ENCODE measurements at regions not wholly inside any gene's neighbourhood (a gene's known extent, or its start where the extent isn't known, plus 50 kb on each side); places are given as distances from the start of the nearest gene placed in this dataset.

DNA sequence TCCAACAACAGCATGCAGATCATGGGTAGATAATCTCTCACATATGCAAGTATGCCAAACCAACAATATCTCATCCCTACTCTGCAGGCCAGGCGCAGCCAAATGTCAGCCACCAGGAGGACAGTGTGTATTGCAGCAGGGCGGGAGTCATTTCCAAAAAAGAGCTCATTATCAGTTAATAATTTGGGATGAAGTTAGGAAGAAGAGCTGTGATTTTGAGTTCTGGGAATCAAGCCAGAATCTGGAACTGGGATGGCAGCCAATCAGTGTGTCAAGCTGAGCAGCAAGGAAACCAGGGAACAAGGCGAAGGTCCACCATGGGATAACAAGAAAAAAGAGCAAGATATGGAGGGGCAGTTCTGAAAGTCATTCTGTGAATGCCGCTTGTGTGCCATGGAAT is 88.2 kb upstream of the CAMK2D start:
- DNase-seq: no peak

DNA sequence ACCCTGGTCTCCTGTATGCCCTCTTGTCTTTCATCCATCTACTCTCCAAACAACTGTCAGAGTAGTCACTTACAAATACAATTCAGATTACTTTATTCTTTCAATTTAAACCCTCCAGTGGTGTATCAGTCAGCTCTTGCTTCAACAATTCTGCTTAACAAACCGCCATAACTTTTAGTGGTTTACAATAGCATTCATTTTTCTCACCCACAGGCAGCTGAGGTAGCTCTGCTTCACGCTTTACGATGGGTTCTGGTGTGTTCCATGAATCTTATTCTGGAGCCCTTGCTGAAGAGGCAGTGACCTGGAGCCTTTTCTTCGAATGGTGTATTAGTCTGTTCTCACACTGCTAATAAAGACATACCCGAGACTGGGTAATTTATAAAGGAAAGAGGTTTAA is 86.2 kb upstream of the CAMK2D start:
- no peak for DNase-seq

DNA sequence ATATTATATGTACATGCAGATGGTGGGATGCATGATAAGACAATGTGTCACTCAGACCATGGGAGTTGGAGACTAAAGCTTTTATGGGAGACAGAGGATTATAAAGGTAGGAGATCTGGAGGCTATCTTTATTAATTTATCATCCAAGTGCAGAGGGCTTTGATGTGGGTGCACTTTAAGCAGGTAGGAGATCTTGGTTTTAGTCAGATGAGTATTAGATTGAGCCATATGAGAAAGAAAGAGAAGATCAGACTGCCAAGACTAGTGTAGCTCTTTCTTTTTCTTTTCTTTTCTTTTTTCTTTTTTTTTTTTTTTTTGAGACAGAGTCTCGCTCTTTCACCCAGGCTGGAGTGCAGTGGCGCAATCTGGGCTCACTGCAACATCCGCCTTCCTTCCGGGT is 84.9 kb upstream of the CAMK2D start:
- no peak for DNase-seq

DNA sequence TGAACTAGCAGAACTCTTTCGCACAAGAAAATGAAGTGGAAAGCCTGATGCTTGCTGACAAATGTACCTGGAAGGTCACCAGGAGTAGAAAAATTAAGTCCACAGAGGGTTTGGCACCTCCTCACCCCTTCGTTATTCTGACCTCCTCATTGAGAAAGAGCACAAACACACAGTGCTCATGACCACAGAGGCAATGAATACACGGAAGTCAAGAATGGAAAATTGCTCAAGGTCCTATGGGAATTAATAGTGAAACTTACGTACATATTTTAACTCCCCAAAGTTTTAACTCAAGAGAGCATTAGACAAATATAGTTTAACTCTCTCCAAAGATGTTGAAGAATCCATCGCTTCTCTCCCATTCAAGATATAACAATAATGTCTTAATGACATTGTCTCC is 83.6 kb upstream of the CAMK2D start:
- no peak for DNase-seq

DNA sequence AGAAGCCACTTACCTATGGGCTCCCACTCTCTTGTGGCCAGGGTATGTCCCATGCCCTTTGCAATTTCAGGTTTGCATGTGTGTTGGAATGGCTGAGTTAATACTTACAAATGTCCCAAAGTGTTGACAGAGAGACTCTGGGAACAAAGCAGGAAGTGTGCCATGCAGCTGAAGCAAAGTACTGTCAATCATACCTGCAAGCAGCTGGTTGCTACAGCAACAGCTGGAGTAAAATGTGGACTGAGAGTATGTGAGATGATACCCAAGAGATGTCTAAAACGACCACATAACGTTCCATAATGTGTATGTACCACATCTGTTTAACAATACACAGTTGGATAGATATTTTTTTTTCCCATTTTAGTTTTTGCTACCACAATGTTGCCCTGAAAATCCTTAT is 82.8 kb upstream of the CAMK2D start:
- DNase-seq: no peak

DNA sequence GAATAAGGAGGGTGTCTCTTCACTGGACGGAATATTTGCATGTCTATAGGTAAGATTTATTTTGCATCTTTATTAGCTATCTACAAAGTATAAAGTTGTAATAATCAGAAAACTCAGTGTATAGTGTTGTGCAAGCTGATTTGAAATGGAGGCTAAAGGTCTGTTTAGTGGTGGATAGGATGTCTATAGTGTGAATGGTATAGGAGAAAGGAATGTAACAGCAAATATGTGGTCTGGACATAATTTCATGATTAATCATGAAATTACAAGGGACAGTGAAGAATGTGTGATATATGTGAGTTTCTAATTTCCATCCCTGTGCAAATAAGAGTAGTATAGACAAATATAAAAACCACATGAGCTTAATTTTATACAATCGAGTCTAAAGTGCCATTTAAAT is 79.3 kb upstream of the CAMK2D start:
- DNase-seq: no peak

DNA sequence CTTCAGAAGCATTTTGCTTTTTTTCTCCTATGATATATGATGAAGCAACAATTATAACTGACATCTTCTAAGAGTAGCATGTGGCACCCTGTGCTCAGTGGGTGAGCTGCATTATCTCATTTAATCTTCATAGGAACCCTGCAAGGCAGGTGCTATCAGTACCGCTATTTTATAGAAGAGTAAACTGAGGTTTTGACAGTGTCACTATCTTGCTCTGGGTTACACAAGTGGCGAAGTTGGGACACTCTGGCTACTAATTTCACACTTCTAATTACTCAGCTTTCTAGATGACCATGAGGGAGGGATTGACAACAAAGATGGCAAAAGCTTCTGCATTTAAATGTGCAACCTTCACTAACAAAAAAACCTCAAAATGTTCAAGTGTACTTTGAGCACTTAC is 76.9 kb upstream of the CAMK2D start:
- peak; percentile 9 for DNase-seq

DNA sequence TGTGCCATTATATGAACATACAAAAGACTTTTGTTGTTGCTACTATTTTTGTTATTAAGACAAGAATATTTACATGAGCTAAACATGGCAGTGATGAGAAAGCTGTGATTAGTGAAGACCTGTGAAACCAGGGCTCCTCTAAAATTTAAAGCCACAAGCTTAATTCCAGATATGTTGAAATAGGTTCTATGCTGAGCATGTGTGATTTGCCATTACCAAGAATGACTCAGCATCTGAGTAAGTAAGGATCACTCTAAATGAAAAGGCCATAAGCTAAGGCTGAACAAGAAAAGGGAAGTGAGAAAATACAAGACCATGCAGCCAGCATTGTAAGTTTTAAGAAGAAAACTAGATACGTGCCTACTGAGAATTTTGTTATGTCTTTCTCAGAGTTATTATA is 75.9 kb upstream of the CAMK2D start:
- peak; percentile 72 for DNase-seq

DNA sequence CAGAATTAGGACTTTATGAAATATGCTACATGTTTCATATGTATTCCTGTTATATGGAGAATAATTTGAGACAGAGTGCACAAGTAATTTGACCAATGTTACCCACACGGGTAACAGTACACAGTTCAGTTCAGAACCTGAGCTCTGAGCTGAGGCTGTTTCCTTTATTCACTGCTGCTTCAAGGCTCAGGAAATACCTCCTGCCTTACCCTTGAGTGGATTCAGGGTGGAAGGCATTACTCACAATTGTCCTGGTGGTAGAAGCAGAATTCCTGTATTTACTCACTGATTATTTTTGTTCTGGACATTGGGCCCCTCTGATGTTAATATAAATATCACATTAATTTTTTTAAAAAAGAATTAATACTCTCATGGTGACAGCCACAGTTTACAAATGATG is 73.5 kb upstream of the CAMK2D start:
- DNase-seq: no peak

DNA sequence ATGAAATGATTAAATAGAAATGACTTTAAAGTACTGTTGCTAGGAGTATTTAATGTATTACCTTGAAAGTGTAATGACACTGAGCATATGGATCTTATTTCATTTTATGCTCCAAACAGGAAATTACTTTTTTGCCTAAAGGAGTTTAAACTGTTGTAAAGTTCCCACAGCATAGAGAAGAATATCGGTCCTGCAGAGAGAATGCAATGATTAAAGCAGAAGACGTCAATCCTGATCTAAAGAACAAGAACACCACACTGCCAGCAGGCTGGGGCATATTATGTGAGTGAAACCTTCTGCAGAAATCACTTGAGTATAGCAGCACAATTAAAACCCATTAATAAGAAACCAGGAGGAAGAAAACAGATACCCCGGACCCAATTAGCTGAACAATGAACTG is 72.8 kb upstream of the CAMK2D start:
- DNase-seq: no peak

DNA sequence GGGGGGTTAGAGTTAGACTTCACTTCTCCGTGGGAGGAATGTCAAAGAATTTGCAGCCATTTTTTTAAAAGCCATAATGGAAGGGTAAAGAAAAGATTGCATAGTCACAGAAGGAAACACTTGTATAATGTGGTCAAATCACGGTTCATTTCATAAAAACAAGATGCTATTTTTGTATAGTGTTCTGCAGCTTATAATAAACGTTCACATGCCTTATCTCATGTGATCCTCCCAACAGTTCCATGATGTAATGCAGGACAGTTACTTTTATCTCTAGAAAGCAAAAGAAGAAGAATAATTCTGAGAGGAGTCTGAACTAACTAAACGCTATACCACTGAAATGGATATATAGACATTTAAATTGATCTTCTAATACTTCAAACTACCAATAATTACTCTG is 71.3 kb upstream of the CAMK2D start:
- DNase-seq: peak; percentile 14

DNA sequence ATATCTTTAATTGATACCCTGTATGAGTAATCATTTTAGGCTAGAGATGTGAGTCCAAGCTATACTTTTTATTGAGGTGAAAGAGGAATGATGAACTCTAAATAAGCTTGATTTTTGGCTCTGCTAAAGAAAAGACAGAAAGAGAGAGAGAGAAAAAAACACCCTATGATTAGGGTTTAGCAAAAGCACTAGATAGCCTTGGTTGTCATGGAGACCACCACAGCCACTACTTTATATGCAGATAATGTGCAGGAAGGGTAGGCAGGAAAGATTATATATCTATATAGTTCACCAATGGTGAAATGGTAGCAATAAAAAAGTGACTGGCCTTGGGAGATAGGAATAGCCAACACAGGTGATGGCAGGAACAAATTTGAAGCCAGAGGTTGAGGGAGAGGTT is 69.9 kb upstream of the CAMK2D start:
- peak; percentile 58 for DNase-seq

DNA sequence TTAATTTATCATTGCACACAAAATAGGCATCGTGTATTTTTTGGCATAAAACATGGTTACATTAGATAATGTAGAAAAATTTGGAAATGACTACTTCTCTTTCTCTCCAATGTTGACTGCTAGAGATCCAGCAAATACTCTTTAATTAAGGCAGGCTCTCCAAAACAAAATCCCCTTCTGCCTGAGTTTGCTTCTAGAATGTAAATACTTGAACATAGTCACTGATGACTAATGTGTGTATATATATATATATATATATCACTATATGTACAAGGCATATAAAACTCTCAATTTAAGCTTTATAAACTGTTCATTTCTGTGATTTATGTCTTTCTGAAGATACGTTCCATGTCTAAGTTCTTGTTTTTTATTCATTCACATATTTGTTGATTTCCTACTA is 67.2 kb upstream of the CAMK2D start:
- DNase-seq: no peak

DNA sequence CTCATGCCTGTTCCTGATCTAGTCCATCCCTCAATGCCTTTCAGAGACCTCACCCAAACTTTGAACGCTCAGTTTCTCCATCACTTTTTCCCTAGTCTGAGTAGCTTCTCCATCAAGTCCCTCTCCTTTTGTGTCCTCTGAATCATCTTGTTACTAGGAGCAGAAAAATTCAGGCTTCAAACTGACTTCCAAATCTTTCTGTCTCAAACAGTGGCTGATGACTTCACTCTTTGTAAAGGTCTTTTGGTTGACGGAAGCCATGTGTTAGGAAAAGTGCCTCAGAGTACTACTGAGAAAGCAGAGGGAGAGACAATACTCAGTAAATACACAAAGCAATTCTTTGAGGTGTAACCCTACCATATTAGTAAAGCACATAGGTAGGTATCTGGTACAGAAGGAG is 65.7 kb upstream of the CAMK2D start:
- DNase-seq: no peak

DNA sequence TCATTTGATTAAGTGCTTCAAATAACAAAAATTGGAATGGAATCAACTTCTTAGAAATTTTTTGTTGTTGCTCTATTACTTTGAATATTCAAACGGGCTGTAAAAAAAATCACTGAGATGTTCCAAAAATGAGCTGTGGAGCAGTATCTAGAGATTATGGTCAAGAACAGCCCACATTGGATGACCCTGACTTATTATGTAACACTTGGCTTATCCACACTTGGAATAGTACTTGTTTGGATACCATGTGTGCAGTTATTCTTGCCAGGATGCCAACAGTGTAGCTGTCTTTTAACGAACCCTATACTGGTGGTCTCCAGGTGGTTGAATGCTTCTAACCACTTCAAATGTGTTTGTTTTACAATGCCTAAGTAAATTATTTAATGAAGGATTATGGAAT is 64.9 kb upstream of the CAMK2D start:
- no peak for DNase-seq

DNA sequence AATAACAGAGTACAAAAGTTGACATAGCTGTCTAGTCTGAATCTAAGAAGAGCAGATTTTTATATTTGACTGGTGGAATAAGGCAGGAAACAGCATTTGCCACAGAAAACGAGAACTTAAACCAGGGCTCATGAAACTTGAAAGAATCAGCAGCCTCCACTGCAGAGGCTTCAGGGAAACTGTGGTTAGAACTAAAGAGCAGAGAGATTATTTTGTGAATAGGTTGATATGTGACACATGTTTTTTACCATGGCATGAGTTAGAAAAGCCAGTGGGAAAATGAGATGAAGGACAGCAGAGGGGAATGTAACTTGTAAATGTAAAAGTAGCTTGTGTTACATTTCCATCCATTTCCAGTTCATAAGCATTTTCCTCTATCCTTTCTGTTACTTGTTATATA is 63.7 kb upstream of the CAMK2D start:
- peak; percentile 31 for DNase-seq

DNA sequence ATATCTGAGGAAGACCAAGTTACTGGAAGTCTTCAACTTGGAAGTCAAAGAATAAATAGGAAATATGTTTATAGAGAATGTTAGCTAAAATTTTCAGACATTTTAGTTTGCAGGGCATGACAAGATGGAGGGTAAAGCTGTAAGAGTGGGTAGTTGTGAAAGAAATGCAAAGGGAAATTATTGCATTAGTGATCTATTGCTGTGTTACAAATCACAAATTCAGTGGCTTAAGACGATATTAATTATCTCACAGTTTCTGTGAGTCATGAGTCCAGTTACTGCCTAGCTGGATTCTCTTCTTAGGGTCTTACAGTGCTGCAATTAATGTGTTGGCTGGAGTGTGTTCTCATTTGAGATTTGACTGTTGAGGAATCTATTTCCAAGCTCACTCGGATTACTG is 62.9 kb upstream of the CAMK2D start:
- DNase-seq: no peak

DNA sequence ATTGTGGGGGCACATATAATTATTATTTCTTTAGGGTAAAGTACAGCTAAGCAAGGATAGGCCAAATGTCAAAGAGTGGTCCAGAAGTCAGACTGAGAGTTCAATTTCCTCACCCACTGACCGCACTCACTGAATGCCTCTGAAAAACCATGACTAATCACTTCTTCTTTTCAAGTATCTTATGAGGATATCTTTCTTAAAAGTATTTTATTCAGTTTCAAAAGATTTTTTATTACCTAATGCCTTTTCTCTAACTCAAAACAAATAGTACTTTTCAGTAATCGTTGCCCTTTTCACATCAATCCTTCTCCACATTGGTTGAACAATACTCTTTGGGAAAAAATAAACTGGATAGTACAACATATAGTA is 61.7 kb upstream of the CAMK2D start:
- peak; percentile 37 for DNase-seq

DNA sequence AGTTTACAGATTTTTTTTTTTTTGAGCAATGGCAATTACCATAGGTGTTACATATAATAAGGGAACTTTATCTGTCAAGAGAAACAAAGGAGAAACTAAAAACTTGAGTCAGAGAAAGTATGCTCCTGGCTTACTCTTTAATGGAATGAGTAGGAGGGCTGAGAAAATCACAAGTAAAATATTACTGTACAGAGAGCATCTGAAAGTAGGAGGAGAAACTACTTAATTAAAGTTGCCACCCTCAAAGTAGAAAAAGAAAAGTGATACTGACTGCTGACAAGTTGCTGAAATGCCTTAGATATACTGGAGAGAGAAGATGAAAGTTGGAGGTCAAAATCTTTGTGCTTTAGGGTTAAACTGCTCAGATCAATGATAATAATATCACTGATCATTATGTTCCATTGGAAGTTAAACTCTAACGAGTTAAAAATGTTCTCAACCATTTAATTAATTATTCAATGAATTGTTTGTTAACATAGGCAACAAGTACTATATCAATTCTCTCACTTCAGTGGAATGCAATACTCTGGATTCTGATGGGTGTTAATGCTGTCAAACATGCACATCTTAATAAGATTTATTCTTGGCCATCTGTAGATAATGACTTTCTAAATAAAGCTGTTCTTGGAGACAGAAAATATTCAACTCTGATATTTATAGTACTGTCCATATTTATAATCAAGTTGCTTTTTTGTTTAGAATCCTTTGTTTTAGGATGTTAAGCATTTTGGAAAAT is 61.2 kb upstream of the CAMK2D start:
- no peak for DNase-seq

DNA sequence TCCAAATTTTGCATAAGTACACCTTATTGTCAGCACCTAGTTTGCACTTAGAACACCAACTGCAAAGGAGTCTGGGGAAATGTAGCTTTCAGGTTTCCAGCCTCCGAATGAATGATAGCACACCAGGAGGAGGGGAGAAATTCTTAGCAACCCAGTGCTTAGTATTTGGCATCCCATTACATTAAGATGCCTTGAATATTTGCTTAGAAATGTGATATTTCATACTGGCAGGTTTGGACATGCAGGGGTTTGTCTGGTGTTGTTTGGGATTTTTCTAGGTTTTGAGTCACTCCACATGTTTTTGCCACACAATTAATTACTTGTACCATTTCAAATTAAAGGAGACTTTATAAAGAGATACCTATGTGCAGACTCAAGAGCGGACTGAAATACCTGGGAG is 60.3 kb upstream of the CAMK2D start:
- DNase-seq: no peak

DNA sequence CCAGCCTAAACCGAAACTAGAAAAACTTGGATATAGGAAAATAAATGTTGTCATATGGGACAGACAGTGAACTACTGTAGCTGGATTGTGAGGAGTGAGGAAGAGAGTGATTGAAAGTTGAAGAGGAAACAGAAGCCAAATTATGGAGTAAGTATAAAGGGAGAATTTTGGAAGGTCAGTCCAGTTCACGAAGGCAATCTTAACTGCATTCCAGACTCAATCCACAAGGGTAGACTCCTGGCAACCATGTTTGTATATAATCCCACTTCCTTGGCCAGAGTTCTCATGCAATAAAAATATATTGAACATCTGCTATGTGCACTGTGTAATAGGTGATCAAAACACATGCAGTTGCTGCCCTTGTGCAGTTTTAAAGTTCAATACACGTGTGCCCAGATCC is 58.6 kb upstream of the CAMK2D start:
- no peak for DNase-seq

DNA sequence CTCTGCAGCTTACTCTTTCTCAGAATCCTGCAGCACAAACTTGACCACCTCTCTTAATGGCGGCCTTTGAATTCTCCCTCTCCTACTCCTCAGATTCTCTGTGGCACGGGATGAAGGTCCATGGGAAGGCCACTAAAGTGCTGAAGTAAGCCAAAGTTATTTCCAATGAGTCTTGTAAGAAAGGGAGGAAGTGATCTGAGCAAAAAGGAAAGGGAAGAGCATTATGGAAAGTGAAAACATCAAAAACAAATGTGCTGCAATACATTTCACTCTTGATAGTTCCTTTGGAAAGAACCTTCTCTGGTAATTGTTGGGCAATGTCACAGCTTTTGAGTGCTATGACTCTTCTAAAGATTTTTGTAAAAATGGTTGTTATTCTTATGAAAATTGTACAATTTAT is 54.3 kb upstream of the CAMK2D start:
- DNase-seq: no peak

DNA sequence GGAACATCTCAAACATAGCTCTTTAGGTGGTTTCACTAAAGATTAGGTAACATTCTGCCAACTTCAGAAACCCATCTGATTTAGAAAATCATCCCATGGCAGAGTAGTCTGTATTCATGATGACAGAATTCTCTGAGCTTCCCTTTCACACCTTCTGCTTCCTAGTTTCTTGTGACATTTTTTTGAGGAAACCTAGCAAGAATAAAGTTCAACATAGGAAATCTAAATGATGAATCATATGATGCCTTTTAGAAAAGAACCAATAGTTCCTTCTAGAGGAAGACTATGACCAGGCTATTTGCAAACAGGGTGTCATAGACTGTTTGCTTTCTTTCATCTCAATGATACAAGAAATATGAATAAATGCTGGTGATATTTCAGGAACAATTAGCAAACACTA is 49.8 kb upstream of the CAMK2D start:
- DNase-seq: no peak

Measured in hematopoietic multipotent progenitor cell treated with erythropoietin and hydrocortisone succinate and interleukin-3 and kit ligand, for 6 days (in vitro differentiated cells).